ENCODE measurements at regions not wholly inside any gene's neighbourhood (a gene's known extent, or its start where the extent isn't known, plus 50 kb on each side); places are given as distances from the start of the nearest gene placed in this dataset.

- TF ChIP-seq, protein P1, sequence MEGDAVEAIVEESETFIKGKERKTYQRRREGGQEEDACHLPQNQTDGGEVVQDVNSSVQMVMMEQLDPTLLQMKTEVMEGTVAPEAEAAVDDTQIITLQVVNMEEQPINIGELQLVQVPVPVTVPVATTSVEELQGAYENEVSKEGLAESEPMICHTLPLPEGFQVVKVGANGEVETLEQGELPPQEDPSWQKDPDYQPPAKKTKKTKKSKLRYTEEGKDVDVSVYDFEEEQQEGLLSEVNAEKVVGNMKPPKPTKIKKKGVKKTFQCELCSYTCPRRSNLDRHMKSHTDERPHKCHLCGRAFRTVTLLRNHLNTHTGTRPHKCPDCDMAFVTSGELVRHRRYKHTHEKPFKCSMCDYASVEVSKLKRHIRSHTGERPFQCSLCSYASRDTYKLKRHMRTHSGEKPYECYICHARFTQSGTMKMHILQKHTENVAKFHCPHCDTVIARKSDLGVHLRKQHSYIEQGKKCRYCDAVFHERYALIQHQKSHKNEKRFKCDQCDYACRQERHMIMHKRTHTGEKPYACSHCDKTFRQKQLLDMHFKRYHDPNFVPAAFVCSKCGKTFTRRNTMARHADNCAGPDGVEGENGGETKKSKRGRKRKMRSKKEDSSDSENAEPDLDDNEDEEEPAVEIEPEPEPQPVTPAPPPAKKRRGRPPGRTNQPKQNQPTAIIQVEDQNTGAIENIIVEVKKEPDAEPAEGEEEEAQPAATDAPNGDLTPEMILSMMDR (IDR thresholded peaks at IDR 0.05): no peak
- TF ChIP-seq, protein P2, sequence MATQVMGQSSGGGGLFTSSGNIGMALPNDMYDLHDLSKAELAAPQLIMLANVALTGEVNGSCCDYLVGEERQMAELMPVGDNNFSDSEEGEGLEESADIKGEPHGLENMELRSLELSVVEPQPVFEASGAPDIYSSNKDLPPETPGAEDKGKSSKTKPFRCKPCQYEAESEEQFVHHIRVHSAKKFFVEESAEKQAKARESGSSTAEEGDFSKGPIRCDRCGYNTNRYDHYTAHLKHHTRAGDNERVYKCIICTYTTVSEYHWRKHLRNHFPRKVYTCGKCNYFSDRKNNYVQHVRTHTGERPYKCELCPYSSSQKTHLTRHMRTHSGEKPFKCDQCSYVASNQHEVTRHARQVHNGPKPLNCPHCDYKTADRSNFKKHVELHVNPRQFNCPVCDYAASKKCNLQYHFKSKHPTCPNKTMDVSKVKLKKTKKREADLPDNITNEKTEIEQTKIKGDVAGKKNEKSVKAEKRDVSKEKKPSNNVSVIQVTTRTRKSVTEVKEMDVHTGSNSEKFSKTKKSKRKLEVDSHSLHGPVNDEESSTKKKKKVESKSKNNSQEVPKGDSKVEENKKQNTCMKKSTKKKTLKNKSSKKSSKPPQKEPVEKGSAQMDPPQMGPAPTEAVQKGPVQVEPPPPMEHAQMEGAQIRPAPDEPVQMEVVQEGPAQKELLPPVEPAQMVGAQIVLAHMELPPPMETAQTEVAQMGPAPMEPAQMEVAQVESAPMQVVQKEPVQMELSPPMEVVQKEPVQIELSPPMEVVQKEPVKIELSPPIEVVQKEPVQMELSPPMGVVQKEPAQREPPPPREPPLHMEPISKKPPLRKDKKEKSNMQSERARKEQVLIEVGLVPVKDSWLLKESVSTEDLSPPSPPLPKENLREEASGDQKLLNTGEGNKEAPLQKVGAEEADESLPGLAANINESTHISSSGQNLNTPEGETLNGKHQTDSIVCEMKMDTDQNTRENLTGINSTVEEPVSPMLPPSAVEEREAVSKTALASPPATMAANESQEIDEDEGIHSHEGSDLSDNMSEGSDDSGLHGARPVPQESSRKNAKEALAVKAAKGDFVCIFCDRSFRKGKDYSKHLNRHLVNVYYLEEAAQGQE (IDR thresholded peaks at IDR 0.05; ENCODE audit: insufficient read depth in 1 of 2, low read depth in 2 of 2, low read length in 1 of 2): no peak
- TF ChIP-seq POLR2AphosphoS5 (IDR thresholded peaks at IDR 0.05; ENCODE audit: low read depth, low read length): no peak
- TF ChIP-seq SIN3A (IDR thresholded peaks at IDR 0.05; ENCODE audit: borderline replicate concordance, insufficient read depth, low read depth, low read length): no peak
- TF ChIP-seq TCF7L2 (IDR thresholded peaks at IDR 0.05; ENCODE audit: low read depth, low read length): no peak
These were observed 312.6 kb downstream of the IPMK start for GRCh38 chr10:57955076-57955475.

Data from Panc1 (cell line).